Panc1 (cell line): ENCODE measurements at regions not wholly inside any gene's neighbourhood (a gene's known extent, or its start where the extent isn't known, plus 50 kb on each side); places are given as distances from the start of the nearest gene placed in this dataset.

Experiments
- ATAC-seq: fragments of 200-7000 bp; cut with Tn5 transposase; 2 replicates; pipeline ENCODE4 v1.9.1; 2020; ENCODE audit warnings: mild to moderate bottlenecking, moderate library complexity
- BruUV-seq: library from RNA; stranded (reverse); fragments of 400-500 nt; replicated peaks from 2 replicates; lab custom pipeline; 2021; lab: Mats Ljungman, UMichigan
- CTCF ChIA-PET: fragments of 300-600 bp; sonication (Branson Sonifier 250); formaldehyde crosslinking; loops from one replicate; lab custom pipeline; 2022; ENCODE audit warnings: antibody characterized with exemption; lab: Charles Lee
- POLR2A ChIA-PET: fragments of 300-600 bp; sonication (Branson Sonifier 250); formaldehyde crosslinking; loops from one replicate; lab custom pipeline; 2022; ENCODE audit warnings: antibody characterized with exemption; lab: Charles Lee
- DNase-seq: peaks from one replicate; pipeline ENCODE4 v3.0.0-alpha.2; 2010; ENCODE audit warnings: low read depth, low spot score
- H3K27ac ChIP-seq: 2 replicates; pipeline ENCODE4 v1.5.1; 2011; ENCODE audit warnings: mild to moderate bottlenecking, low read length, inconsistent platforms
- H3K27me3 ChIP-seq: fragments of 200-500 bp; sonication (Bioruptor generic); 2 replicates; pipeline ENCODE4 v1.6.0; 2014; ENCODE audit warnings: low read length, inconsistent platforms; ENCODE audit not compliant: control insufficient read depth, insufficient read depth
- H3K36me3 ChIP-seq: fragments of 200-500 bp; sonication (Bioruptor generic); 2 replicates; pipeline ENCODE4 v1.5.1; 2014; ENCODE audit warnings: inconsistent platforms, mild to moderate bottlenecking, low read length, moderate library complexity; ENCODE audit not compliant: control insufficient read depth, insufficient read depth
- H3K4me1 ChIP-seq: 2 replicates; pipeline ENCODE4 v1.5.1; 2011; ENCODE audit warnings: inconsistent platforms, mild to moderate bottlenecking, low read length, moderate library complexity; ENCODE audit not compliant: control insufficient read depth, insufficient read depth
- H3K4me3 ChIP-seq, 2 experiments: 2 replicates each; pipeline ENCODE4 v1.5.1; 2011 to 2012; ENCODE audit warnings: low read depth in 2 of 2, low read length in 2 of 2, mild to moderate bottlenecking in 2 of 2, inconsistent platforms in 1 of 2, moderate library complexity in 1 of 2
- H3K9me3 ChIP-seq: fragments of 200-500 bp; sonication (Bioruptor generic); 2 replicates; pipeline ENCODE4 v1.5.1; 2014; ENCODE audit warnings: low read depth, mild to moderate bottlenecking, inconsistent platforms, low read length, moderate library complexity; ENCODE audit not compliant: control insufficient read depth, insufficient read depth
- CTCF ChIP-seq: fragments of 450-650 bp; IDR thresholded peaks from 2 replicates; pipeline ENCODE4 v1.5.1; 2017; ENCODE audit warnings: mild to moderate bottlenecking
- POLR2AphosphoS5 ChIP-seq: IDR thresholded peaks from 2 replicates; pipeline ENCODE4 v1.6.1; 2012; ENCODE audit warnings: mild to moderate bottlenecking, low read depth, low read length, moderate library complexity
- REST ChIP-seq, 2 experiments: IDR thresholded peaks; 2 replicates each; pipeline ENCODE4 v1.6.1; 2011 to 2012; ENCODE audit warnings: low read depth in 2 of 2, control low read depth in 1 of 2, low read length in 1 of 2, mild to moderate bottlenecking in 1 of 2, moderate library complexity in 1 of 2; ENCODE audit not compliant: insufficient read depth in 1 of 2
- SIN3A ChIP-seq: IDR thresholded peaks from 2 replicates; pipeline ENCODE4 v1.6.1; 2012; ENCODE audit warnings: low read depth, mild to moderate bottlenecking, low read length, moderate library complexity, borderline replicate concordance; ENCODE audit not compliant: insufficient read depth
- TCF7L2 ChIP-seq: IDR thresholded peaks from 2 replicates; pipeline ENCODE4 v1.6.1; 2011; ENCODE audit warnings: mild to moderate bottlenecking, low read depth, low read length, inconsistent platforms
- in situ Hi-C: cut with HindIII; loops from 2 replicates; pipeline ENCODE4 v1.10.0; 2016; ENCODE audit warnings: low sequenced_read_pairs, low pct_unique_long_range_greater_than_20kb
- intact Hi-C: fragments of 100-400 bp; cut with micrococcal nuclease; formaldehyde crosslinking; loops from one replicate; pipeline ENCODE4 v1.10.0; 2022; ENCODE audit not compliant: unreplicated experiment

- Histone ChIP-seq H3K4me3 (no peak overlapping the region), H3K27ac (no peak overlapping the region), H3K9me3 (no peaks in the 10 kb centered on the region), H3K36me3 (no peaks in the 10 kb centered on the region), H3K27me3 (no peaks in the 10 kb centered on the region), H3K4me1 (no peaks in the 10 kb centered on the region)
- DNase-seq, result no peak
- no TSS peak for BruUV-seq
- TF ChIP-seq CTCF, result no peak
- no peak for TF ChIP-seq POLR2AphosphoS5
- TF ChIP-seq REST (IDR thresholded peaks at IDR 0.05; ENCODE audit: insufficient read depth in 1 of 2, low read depth in 2 of 2, low read length in 1 of 2), result no peak
- no peak for TF ChIP-seq TCF7L2
- TF ChIP-seq SIN3A, result no peak
- ChIA-PET CTCF (interaction anchor here (0.7 kb wide), 1 partner anchor 266 kb away, joined by 5 read pairs; no protein-coding TSS in a partner anchor), POLR2A (no interaction called here)
- in situ Hi-C loops, result no loop called here
- ATAC-seq, result no peak
- intact Hi-C loops, result no loop called here
Measured at GRCh38 chr18:11286431-11286830, 137.1 kb upstream of the PIEZO2 start.

- no peaks in the 10 kb centered on the region for H3K4me1 ChIP-seq
- intact Hi-C loops, result no loop called here
- no peak overlapping the region for H3K4me3 ChIP-seq
- in situ Hi-C loops, result no loop called here
- H3K9me3 ChIP-seq, result no peaks in the 10 kb centered on the region
- TF ChIP-seq REST (IDR thresholded peaks at IDR 0.05; ENCODE audit: insufficient read depth in 1 of 2, low read depth in 2 of 2, low read length in 1 of 2) (no peak), CTCF (no peak), TCF7L2 (no peak), SIN3A (no peak)
- ChIA-PET CTCF (no interaction called here), POLR2A (no interaction called here)
- no peak for ATAC-seq
- no peaks in the 10 kb centered on the region for H3K36me3 ChIP-seq
- no TSS peak for BruUV-seq
- no peak for DNase-seq
- no peak overlapping the region for H3K27ac ChIP-seq
- no peaks in the 10 kb centered on the region for H3K27me3 ChIP-seq
Measured at GRCh38 chr18:11284811-11285210, 135.4 kb upstream of the PIEZO2 start.
